ENCODE measurements at regions not wholly inside any gene's neighbourhood (a gene's known extent, or its start where the extent isn't known, plus 50 kb on each side); places are given as distances from the start of the nearest gene placed in this dataset.

DNA sequence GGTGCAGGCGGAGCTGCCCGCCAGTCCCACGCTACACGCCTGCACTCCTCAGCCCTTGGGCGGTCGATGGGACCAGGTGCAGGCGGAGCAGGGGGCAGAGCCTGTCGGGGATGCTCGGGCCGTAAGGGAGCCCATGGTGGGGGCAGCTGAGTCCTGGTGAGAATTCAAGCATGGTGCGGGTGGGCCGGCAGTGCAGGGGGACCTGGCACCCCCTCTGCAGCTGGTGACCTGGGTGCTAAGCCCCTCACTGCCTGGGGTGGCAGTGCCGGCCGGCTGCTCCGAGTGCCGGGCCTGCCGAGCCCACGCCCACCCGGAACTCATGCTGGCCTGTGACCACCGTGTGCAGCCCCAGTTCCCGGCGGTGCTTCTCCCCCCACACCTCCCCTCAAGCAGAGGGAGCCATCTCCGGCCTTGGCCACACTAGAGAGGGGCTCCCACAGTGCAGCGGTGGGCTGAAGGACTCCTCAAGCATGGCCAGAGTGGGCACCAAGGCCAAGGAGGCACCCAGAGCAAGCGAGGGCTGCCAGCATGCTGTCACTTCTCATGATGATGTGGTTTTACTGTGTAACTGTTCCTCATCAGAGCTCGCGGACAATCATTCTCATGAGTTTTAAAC is 228.9 kb upstream of the CDH9 start:
- H3K4me3 ChIP-seq: no peak overlapping the region
- peaks cover 0 to 7% (median 0%) of the 10 kb centered on the region in 3 donors for H3K9me3 ChIP-seq
- intact Hi-C loops (cut with DNase I): no loop called here
- 87 to 89% methylated on average over 10 to 21 of the region's 27 CpGs for WGBS, 2 donors
- no peaks in the 10 kb centered on the region for H3K4me1 ChIP-seq
- DNase-seq: no peak
- no peaks in the 10 kb centered on the region for H3K27me3 ChIP-seq
- ATAC-seq: no peak
- no peak for TF ChIP-seq POLR2A (IDR thresholded peaks at IDR 0.05)
- TF ChIP-seq CTCF (IDR thresholded peaks at IDR 0.05): no peak
- no peaks in the 10 kb centered on the region for H3K36me3 ChIP-seq (replicated peaks in 1 of 2; ENCODE audit: insufficient read depth in 1 of 2, low read depth in 2 of 2)
- H3K27ac ChIP-seq: no peak overlapping the region

DNA sequence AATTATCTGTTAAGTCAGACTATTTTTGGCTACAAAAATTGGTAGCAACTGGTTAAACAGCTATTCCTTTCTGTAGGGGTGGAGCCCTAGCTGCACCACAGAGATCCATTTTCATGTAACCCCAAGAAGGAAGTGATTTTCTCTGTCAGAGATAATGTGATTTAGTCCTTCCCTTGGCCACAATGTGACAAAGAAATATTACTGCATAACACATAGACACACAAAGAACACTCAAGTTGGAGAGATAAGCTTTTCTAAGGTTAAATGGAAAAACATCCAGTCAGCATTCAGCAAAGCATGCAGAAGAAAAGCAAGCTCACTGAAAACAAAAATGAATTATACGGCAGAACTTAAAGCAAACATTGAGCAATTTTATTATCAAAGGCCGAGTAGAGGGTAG is 227.8 kb upstream of the CDH9 start:
- Histone ChIP-seq H3K27me3 (no peaks in the 10 kb centered on the region), H3K36me3 (replicated peaks in 1 of 2; ENCODE audit: insufficient read depth in 1 of 2, low read depth in 2 of 2) (no peaks in the 10 kb centered on the region), H3K27ac (no peak overlapping the region), H3K4me1 (no peaks in the 10 kb centered on the region), H3K9me3 (peaks cover 0 to 7% (median 0%) of the 10 kb centered on the region in 3 donors), H3K4me3 (no peak overlapping the region)
- DNase-seq (no peak), ATAC-seq (no peak)
- WGBS, 2 donors: 19 to 28% methylated on average over 2 of the region's 2 CpGs
- intact Hi-C loops (cut with DNase I): no loop called here
- TF ChIP-seq POLR2A (IDR thresholded peaks at IDR 0.05) (no peak), CTCF (IDR thresholded peaks at IDR 0.05) (no peak)

DNA sequence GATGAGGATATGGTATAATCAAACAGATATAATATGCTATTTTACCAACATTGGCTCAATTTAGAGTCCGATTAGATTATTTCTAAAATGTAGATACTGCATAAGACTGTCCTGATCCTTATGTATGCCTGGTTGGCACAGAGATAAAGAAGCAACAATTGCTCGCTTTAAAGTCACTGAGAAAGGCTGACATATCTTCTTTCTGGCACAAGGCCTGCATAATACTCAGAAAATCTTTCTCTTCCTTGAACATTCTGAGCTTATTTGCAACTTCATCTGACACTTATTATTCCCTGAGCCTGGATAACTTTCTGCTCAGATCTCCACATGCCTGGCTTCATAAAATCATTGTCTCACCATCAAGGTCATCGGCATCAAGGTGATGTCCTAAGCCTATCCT is 219.3 kb upstream of the CDH9 start:
- intact Hi-C loops (cut with DNase I): no loop called here
- Histone ChIP-seq H3K27me3 (no peaks in the 10 kb centered on the region), H3K36me3 (replicated peaks in 1 of 2; ENCODE audit: insufficient read depth in 1 of 2, low read depth in 2 of 2) (no peaks in the 10 kb centered on the region), H3K9me3 (no peaks in the 10 kb centered on the region), H3K27ac (no peak overlapping the region), H3K4me3 (no peak overlapping the region), H3K4me1 (no peaks in the 10 kb centered on the region)
- no peak for ATAC-seq
- no peak for TF ChIP-seq CTCF (IDR thresholded peaks at IDR 0.05)
- no peak for TF ChIP-seq POLR2A (IDR thresholded peaks at IDR 0.05)
- 58 to 63% methylated on average over 3 of the region's 3 CpGs for WGBS, 2 donors
- no peak for DNase-seq

GRCh38 chr5:27252911-27253310 is 214.5 kb upstream of the CDH9 start:
- intact Hi-C loops (cut with DNase I): no loop called here
- Histone ChIP-seq H3K4me1 (no peaks in the 10 kb centered on the region), H3K4me3 (no peak overlapping the region), H3K36me3 (replicated peaks in 1 of 2; ENCODE audit: insufficient read depth in 1 of 2, low read depth in 2 of 2) (no peaks in the 10 kb centered on the region), H3K27me3 (no peaks in the 10 kb centered on the region), H3K9me3 (no peaks in the 10 kb centered on the region), H3K27ac (no peak overlapping the region)
- DNase-seq (no peak), ATAC-seq (no peak)
- 58% methylated on average over 2 of the region's 2 CpGs for WGBS, 2 donors
- TF ChIP-seq CTCF (IDR thresholded peaks at IDR 0.05) (no peak), POLR2A (IDR thresholded peaks at IDR 0.05) (no peak)

DNA sequence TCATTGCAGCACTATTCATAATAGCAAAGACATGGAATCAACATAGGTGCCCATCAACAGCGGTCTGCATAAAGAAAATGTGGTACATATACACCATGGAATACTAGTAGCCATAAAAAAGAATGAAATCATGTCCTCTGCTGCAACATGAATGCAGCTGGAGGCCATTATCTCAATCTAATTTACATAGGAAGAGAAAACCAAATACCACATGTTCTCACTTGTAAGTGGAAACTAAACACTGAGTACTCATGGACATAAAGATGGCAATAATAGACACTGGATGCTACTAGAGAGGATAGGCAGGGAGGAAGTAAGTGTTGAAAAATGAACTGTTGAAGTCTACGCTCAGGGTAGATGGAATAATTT is 203.9 kb upstream of the CDH9 start:
- 54 to 63% methylated on average over 2 of the region's 2 CpGs for WGBS, 2 donors
- Histone ChIP-seq H3K36me3 (replicated peaks in 1 of 2; ENCODE audit: insufficient read depth in 1 of 2, low read depth in 2 of 2) (no peaks in the 10 kb centered on the region), H3K4me3 (no peak overlapping the region), H3K27me3 (no peaks in the 10 kb centered on the region), H3K4me1 (no peaks in the 10 kb centered on the region), H3K27ac (no peak overlapping the region), H3K9me3 (no peaks in the 10 kb centered on the region)
- TF ChIP-seq POLR2A (IDR thresholded peaks at IDR 0.05): no peak
- TF ChIP-seq CTCF (IDR thresholded peaks at IDR 0.05): no peak
- ATAC-seq (no peak), DNase-seq (no peak)
- intact Hi-C loops (cut with DNase I): no loop called here

Data from body of pancreas (tissue), 4 donors.